Osteoblast (primary cell): ENCODE measurements at regions not wholly inside any gene's neighbourhood (a gene's known extent, or its start where the extent isn't known, plus 50 kb on each side); places are given as distances from the start of the nearest gene placed in this dataset. TPM values are rescaled to one million over a fixed set of nuclear protein-coding genes. Genes with fewer than 3 reads are reported as not detected.

Source experiments
- DNase-seq: peaks from one replicate; pipeline ENCODE4 v3.0.0; 2011; ENCODE audit warnings: low spot score, mixed read lengths; ENCODE audit not compliant: insufficient read length; ENCODE audit errors: missing footprints
- H2AFZ ChIP-seq: 2 replicates; pipeline ENCODE4 v1.6.0; 2011; ENCODE audit warnings: mild to moderate bottlenecking, low read length
- H3K27ac ChIP-seq: 2 replicates; pipeline ENCODE4 v1.5.1; 2011; ENCODE audit warnings: mild to moderate bottlenecking, low read depth, low read length, moderate library complexity
- H3K27me3 ChIP-seq: 2 replicates; pipeline ENCODE4 v1.6.0; 2012; ENCODE audit warnings: mild to moderate bottlenecking, control low read depth, inconsistent platforms, low read length, moderate library complexity; ENCODE audit not compliant: insufficient read depth
- H3K36me3 ChIP-seq: 2 replicates; pipeline ENCODE4 v1.5.1; 2011; ENCODE audit warnings: mild to moderate bottlenecking, low read length, control low read depth, moderate library complexity; ENCODE audit not compliant: insufficient read depth
- H3K4me1 ChIP-seq: 2 replicates; pipeline ENCODE4 v1.5.1; 2011; ENCODE audit warnings: mild to moderate bottlenecking, low read length, control low read depth, moderate library complexity; ENCODE audit not compliant: insufficient read depth
- H3K4me2 ChIP-seq: 2 replicates; pipeline ENCODE4 v1.6.0; 2011; ENCODE audit warnings: mild to moderate bottlenecking, low read length; ENCODE audit not compliant: insufficient read depth
- H3K4me3 ChIP-seq: fragments of 200-600 bp; sonication (generic); 3 replicates; pipeline ENCODE4 v1.5.1; 2012; ENCODE audit warnings: mild to moderate bottlenecking, low read length, inconsistent platforms; ENCODE audit not compliant: insufficient read depth
- H3K79me2 ChIP-seq: 2 replicates; pipeline ENCODE4 v1.6.0; 2012; ENCODE audit warnings: mild to moderate bottlenecking, low read length, control low read depth, inconsistent platforms; ENCODE audit not compliant: insufficient read depth
- H3K9me3 ChIP-seq: 2 replicates; pipeline ENCODE4 v1.5.1; 2011; ENCODE audit warnings: low read depth, low read length, control low read depth
- H4K20me1 ChIP-seq: 2 replicates; pipeline ENCODE4 v1.6.0; 2012; ENCODE audit warnings: mild to moderate bottlenecking, low read length, control low read depth; ENCODE audit not compliant: insufficient read depth
- small RNA-seq: library from RNA; depleted of rRNA; stranded (forward); fragments of <200 nt; gene quantifications from one replicate; pipeline ENCODE3, GENCODE V24; 2012
- TF ChIP-seq, protein P1 (sequence below): IDR thresholded peaks from 2 replicates; pipeline ENCODE4 v1.5.1; 2011; ENCODE audit warnings: mild to moderate bottlenecking, low read depth, low read length, moderate library complexity; ENCODE audit errors: extremely low read depth

DNA sequence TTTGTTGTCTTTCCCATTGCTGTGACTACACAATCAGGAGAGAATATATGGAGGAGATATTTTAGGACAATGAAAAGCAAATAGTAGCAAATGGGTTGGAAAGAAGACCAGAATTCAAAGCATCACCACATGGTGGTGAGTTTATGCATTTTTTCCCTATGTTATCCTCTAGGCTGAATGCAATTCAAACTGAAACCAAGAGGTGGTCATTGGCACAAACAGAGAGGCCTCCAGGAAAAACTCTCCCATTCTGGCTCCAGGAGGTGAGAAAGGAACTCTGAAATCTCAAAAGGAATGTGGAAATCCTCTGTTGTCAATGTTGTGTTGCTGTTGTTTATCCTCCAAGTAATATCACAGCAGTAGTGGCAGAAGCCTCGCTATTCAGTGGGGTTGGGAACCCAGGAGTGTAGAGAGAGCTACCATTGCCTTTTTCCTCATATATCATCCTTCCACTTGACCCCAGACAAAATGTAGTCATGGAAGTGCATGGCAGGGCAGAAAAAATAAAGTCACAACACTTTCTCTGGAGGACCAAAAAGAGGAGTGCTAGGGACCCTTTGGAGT lies 819.1 kb downstream of the GRID1 start:
- H3K4me2 ChIP-seq: no peak overlapping the region
- TF ChIP-seq, protein P1, sequence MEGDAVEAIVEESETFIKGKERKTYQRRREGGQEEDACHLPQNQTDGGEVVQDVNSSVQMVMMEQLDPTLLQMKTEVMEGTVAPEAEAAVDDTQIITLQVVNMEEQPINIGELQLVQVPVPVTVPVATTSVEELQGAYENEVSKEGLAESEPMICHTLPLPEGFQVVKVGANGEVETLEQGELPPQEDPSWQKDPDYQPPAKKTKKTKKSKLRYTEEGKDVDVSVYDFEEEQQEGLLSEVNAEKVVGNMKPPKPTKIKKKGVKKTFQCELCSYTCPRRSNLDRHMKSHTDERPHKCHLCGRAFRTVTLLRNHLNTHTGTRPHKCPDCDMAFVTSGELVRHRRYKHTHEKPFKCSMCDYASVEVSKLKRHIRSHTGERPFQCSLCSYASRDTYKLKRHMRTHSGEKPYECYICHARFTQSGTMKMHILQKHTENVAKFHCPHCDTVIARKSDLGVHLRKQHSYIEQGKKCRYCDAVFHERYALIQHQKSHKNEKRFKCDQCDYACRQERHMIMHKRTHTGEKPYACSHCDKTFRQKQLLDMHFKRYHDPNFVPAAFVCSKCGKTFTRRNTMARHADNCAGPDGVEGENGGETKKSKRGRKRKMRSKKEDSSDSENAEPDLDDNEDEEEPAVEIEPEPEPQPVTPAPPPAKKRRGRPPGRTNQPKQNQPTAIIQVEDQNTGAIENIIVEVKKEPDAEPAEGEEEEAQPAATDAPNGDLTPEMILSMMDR: no peak
- H3K36me3 ChIP-seq: no peaks in the 10 kb centered on the region
- no peak overlapping the region for H3K4me3 ChIP-seq
- H3K27me3 ChIP-seq: no peaks in the 10 kb centered on the region
- no peaks in the 10 kb centered on the region for H3K4me1 ChIP-seq
- no peaks in the 10 kb centered on the region for H4K20me1 ChIP-seq
- no peak overlapping the region for H2AFZ ChIP-seq
- H3K9me3 ChIP-seq: no peaks in the 10 kb centered on the region
- DNase-seq: no peak
- no peaks in the 10 kb centered on the region for H3K79me2 ChIP-seq
- H3K27ac ChIP-seq: no peak overlapping the region

DNA sequence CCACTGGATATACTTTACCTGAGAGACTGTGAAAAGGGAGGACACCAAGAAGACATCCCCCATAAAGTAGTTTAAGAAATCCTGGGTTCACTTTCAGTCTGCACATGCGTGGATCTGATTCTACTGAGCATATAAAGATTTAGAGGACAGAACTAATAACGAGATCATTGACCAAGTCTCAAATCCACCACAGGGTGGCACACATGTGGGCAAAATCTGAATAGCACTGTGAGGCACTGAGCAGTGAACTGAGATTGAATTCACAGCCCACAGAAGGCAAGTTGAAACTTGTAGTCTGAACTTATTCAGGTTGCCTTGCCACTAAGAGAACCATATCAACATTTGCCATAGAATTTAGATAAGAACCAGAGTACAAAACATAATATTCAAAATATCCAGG lies 818.6 kb downstream of the GRID1 start:
- H3K9me3 ChIP-seq: no peaks in the 10 kb centered on the region
- H3K27me3 ChIP-seq: no peaks in the 10 kb centered on the region
- H4K20me1 ChIP-seq: no peaks in the 10 kb centered on the region
- no peak overlapping the region for H3K4me3 ChIP-seq
- H3K27ac ChIP-seq: no peak overlapping the region
- no peaks in the 10 kb centered on the region for H3K4me1 ChIP-seq
- H3K4me2 ChIP-seq: no peak overlapping the region
- H2AFZ ChIP-seq: no peak overlapping the region
- TF ChIP-seq, protein P1: no peak
- no peaks in the 10 kb centered on the region for H3K79me2 ChIP-seq
- DNase-seq: no peak
- no peaks in the 10 kb centered on the region for H3K36me3 ChIP-seq

Small RNAs in the stretch of these regions (small RNA-seq; reads per million reads assigned to genes)
- not detected for gene RNU6-325P
